Kidney tubule cell (primary cell): ENCODE measurements at regions not wholly inside any gene's neighbourhood (a gene's known extent, or its start where the extent isn't known, plus 50 kb on each side); places are given as distances from the start of the nearest gene placed in this dataset.

ENCODE experiments used
- DNase-seq: peaks from one replicate; pipeline ENCODE4 v3.0.0-alpha.2; 2018; ENCODE audit warnings: low spot score

- no peak for DNase-seq
These were observed 970.2 kb upstream of the TYRP1 start for GRCh38 chr9:11722957-11723356.

GRCh38 chr9:11726659-11727058 is 966.5 kb upstream of the TYRP1 start:
- DNase-seq, result no peak

GRCh38 chr9:11735391-11735790 is 957.8 kb upstream of the TYRP1 start:
- no peak for DNase-seq

- no peak for DNase-seq
These were observed 950.7 kb upstream of the TYRP1 start for GRCh38 chr9:11742471-11742870.

- DNase-seq, result no peak
These were observed 949.8 kb upstream of the TYRP1 start for GRCh38 chr9:11743356-11743755.

- DNase-seq, result no peak
These were observed 943.8 kb upstream of the TYRP1 start for GRCh38 chr9:11749396-11749795.

GRCh38 chr9:11755951-11756350 is 937.2 kb upstream of the TYRP1 start:
- DNase-seq, result no peak

- no peak for DNase-seq
These were observed 935.8 kb upstream of the TYRP1 start for GRCh38 chr9:11757408-11757807.

- DNase-seq, result no peak
These were observed 935.2 kb upstream of the TYRP1 start for GRCh38 chr9:11758016-11758415.

GRCh38 chr9:11779971-11780370 is 913.2 kb upstream of the TYRP1 start:
- no peak for DNase-seq

- no peak for DNase-seq
These were observed 900.3 kb upstream of the TYRP1 start for GRCh38 chr9:11792870-11793269.

GRCh38 chr9:11794984-11795383 is 898.2 kb upstream of the TYRP1 start:
- no peak for DNase-seq

GRCh38 chr9:11805969-11806368 is 887.2 kb upstream of the TYRP1 start:
- no peak for DNase-seq

GRCh38 chr9:11821306-11821975 is 871.7 kb upstream of the TYRP1 start:
- DNase-seq, result no peak

GRCh38 chr9:11828201-11828600 is 865.0 kb upstream of the TYRP1 start:
- no peak for DNase-seq

GRCh38 chr9:11833056-11833455 is 860.1 kb upstream of the TYRP1 start:
- no peak for DNase-seq

- DNase-seq, result no peak
These were observed 824.4 kb upstream of the TYRP1 start for GRCh38 chr9:11868795-11869194.

- DNase-seq, result no peak
These were observed 821.3 kb upstream of the TYRP1 start for GRCh38 chr9:11871852-11872251.

GRCh38 chr9:11872471-11872870 is 820.7 kb upstream of the TYRP1 start:
- DNase-seq, result no peak

GRCh38 chr9:11874414-11874813 is 818.8 kb upstream of the TYRP1 start:
- DNase-seq, result no peak

GRCh38 chr9:11892401-11892800 is 800.8 kb upstream of the TYRP1 start:
- no peak for DNase-seq

GRCh38 chr9:11893331-11893730 is 799.9 kb upstream of the TYRP1 start:
- DNase-seq, result no peak

GRCh38 chr9:11894136-11894535 is 799.0 kb upstream of the TYRP1 start:
- DNase-seq, result no peak

GRCh38 chr9:11902610-11903009 is 790.6 kb upstream of the TYRP1 start:
- no peak for DNase-seq

GRCh38 chr9:11915699-11916098 is 777.5 kb upstream of the TYRP1 start:
- DNase-seq, result no peak
